ENCODE measurements at regions not wholly inside any gene's neighbourhood (a gene's known extent, or its start where the extent isn't known, plus 50 kb on each side); places are given as distances from the start of the nearest gene placed in this dataset.

DNA sequence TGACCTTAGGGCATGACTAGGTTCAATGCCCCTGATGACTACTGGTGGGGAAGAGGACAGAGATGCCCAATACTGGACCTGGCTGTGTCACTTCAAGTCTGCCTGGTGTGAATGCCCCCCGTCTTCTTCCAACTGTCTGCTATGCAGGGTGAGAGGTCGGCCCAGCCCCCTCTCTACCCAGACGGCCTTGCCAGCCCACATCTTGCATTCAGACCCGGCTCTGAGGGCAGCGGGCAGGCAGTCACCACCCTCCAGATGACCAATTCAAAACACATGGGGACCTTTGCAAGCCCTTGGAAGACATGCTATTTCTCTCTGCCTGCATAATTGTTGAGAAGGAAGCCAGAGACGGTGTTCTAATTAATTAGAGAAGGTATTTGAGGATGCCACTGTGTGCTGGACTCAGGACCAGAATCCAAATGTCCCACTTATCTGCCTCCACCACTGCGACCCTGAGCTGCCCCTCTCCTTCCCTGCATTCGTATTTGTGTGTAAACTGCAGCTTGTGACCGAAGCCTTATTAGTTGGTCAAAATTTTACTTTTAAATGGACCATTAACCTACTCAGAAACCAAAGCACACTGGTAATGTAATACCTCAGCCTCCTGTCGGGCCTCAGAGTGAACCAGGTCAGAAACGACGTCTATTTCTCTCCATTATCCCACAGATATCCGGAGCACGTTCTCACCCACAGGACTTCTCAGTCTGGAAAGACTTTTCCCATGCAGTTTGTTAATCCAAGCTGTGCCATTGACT, 407.0 kb downstream of the ZNF536 start:
- ATAC-seq (no peak), DNase-seq (no peak)
- Histone ChIP-seq H3K4me1 (no peaks in the 10 kb centered on the region), H3K27ac (no peak overlapping the region), H3K36me3 (replicated peaks in 1 of 2; ENCODE audit: insufficient read depth in 1 of 2, low read depth in 2 of 2) (no peaks in the 10 kb centered on the region), H3K4me3 (no peak overlapping the region), H3K27me3 (no peaks in the 10 kb centered on the region), H3K9me3 (no peaks in the 10 kb centered on the region)
- TF ChIP-seq, protein P1, sequence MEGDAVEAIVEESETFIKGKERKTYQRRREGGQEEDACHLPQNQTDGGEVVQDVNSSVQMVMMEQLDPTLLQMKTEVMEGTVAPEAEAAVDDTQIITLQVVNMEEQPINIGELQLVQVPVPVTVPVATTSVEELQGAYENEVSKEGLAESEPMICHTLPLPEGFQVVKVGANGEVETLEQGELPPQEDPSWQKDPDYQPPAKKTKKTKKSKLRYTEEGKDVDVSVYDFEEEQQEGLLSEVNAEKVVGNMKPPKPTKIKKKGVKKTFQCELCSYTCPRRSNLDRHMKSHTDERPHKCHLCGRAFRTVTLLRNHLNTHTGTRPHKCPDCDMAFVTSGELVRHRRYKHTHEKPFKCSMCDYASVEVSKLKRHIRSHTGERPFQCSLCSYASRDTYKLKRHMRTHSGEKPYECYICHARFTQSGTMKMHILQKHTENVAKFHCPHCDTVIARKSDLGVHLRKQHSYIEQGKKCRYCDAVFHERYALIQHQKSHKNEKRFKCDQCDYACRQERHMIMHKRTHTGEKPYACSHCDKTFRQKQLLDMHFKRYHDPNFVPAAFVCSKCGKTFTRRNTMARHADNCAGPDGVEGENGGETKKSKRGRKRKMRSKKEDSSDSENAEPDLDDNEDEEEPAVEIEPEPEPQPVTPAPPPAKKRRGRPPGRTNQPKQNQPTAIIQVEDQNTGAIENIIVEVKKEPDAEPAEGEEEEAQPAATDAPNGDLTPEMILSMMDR (IDR thresholded peaks at IDR 0.05) = no peak
- TF ChIP-seq POLR2A (IDR thresholded peaks at IDR 0.05) = no peak
- intact Hi-C loops (cut with DNase I) = no loop called here
- 61 to 67% methylated on average over 12 to 14 of the region's 14 CpGs for WGBS, 2 donors

- Histone ChIP-seq H3K4me1 (no peaks in the 10 kb centered on the region), H3K9me3 (no peaks in the 10 kb centered on the region), H3K4me3 (no peak overlapping the region), H3K36me3 (replicated peaks in 1 of 2; ENCODE audit: insufficient read depth in 1 of 2, low read depth in 2 of 2) (no peaks in the 10 kb centered on the region), H3K27me3 (no peaks in the 10 kb centered on the region), H3K27ac (no peak overlapping the region)
- no peak for DNase-seq
- TF ChIP-seq, protein P1 (IDR thresholded peaks at IDR 0.05) = no peak
- TF ChIP-seq POLR2A (IDR thresholded peaks at IDR 0.05) = no peak
- WGBS, 2 donors = 51 to 64% methylated on average over 2 of the region's 2 CpGs
- no peak for ATAC-seq
- intact Hi-C loops (cut with DNase I) = no loop called here
Observed at GRCh38 chr19:30778061-30778460, 405.9 kb downstream of the ZNF536 start.

GRCh38 chr19:30775956-30776355, 403.8 kb downstream of the ZNF536 start:
- Histone ChIP-seq H3K36me3 (replicated peaks in 1 of 2; ENCODE audit: insufficient read depth in 1 of 2, low read depth in 2 of 2) (no peaks in the 10 kb centered on the region), H3K27ac (no peak overlapping the region), H3K9me3 (no peaks in the 10 kb centered on the region), H3K4me1 (no peaks in the 10 kb centered on the region), H3K27me3 (no peaks in the 10 kb centered on the region), H3K4me3 (no peak overlapping the region)
- DNase-seq (no peak), ATAC-seq (no peak)
- intact Hi-C loops (cut with DNase I) = no loop called here
- TF ChIP-seq POLR2A (IDR thresholded peaks at IDR 0.05) = no peak
- TF ChIP-seq, protein P1 (IDR thresholded peaks at IDR 0.05) = no peak
- 47 to 55% methylated on average over 4 of the region's 4 CpGs for WGBS, 2 donors

GRCh38 chr19:30774252-30774766, 402.1 kb downstream of the ZNF536 start:
- WGBS, 2 donors = 24 to 33% methylated on average over 3 of the region's 3 CpGs
- H3K27ac ChIP-seq = no peak overlapping the region
- no peak for DNase-seq

More at GRCh38 chr19:30774252-30774766, 402.1 kb downstream of the ZNF536 start:
- no peak for ATAC-seq
- H3K4me1 ChIP-seq = no peaks in the 10 kb centered on the region
- no peaks in the 10 kb centered on the region for H3K36me3 ChIP-seq (replicated peaks in 1 of 2; ENCODE audit: insufficient read depth in 1 of 2, low read depth in 2 of 2)
- H3K9me3 ChIP-seq = no peaks in the 10 kb centered on the region
- intact Hi-C loops (cut with DNase I) = no loop called here
- H3K4me3 ChIP-seq = no peak overlapping the region
- no peak for TF ChIP-seq POLR2A (IDR thresholded peaks at IDR 0.05)
- TF ChIP-seq, protein P1 (IDR thresholded peaks at IDR 0.05) = no peak
- H3K27me3 ChIP-seq = no peaks in the 10 kb centered on the region

Data from body of pancreas (tissue), 4 donors.